GM19397 (cell line): ENCODE measurements at regions not wholly inside any gene's neighbourhood (a gene's known extent, or its start where the extent isn't known, plus 50 kb on each side); places are given as distances from the start of the nearest gene placed in this dataset.
"Not testable (repeated sequence)": the region's sequence is repeated elsewhere in the genome, so short reads cannot be mapped to it uniquely, and the experiment has no call there.

ENCODE experiments used
- ATAC-seq: cut with Tn5 transposase; IDR thresholded peaks from one replicate; pipeline ENCODE4 v1.9.1; 2021; ENCODE audit warnings: mild to moderate bottlenecking, moderate library complexity; ENCODE audit not compliant: unreplicated experiment

GRCh38 chr2:182548031-182548950, 121.5 kb upstream of the PDE1A start:
- no peak for ATAC-seq

GRCh38 chr2:182550234-182550633, 123.4 kb upstream of the PDE1A start:
- ATAC-seq, result no peak

- not testable (repeated sequence) for ATAC-seq
Observed at GRCh38 chr2:182552232-182552631, 125.4 kb upstream of the PDE1A start.

DNA sequence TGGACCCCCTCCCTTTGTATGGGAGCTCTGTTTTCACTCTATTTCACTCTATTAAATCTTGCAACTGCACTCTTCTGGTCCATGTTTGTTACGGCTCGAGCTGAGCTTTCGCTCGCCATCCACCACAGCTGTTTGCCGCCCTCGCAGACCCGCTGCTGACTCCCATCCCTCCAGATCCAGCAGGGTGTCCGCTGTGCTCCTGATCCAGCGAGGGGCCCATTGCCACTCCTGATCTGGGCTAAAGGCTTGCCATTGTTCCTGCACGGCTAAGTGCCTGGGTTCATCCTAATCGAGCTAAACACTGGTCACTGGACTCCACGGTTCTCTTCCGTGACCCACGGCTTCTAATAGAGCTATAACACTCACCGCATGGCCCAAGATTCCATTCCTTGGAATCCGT, 125.9 kb upstream of the PDE1A start:
- ATAC-seq, result not testable (repeated sequence)

- ATAC-seq, result peak; percentile 99
Observed at GRCh38 chr2:182553483-182553882, 126.6 kb upstream of the PDE1A start.

DNA sequence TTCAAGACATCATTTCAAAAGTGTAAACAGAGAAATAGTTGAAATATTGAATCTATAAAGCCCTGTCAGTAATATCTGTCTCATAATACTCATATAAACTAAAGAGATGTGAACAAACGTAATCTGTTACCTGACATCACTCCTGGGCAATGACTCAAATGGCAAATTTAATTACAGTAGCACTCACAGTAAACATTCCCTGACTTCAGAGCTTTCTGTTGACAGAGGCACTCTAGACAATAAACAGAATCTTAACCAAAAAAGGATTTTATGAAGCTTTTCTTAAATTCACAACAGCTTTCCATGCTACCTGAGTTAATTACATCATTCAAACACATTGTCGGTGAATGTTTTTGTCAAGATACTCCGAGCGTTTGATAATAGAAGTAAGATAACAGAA, 128.1 kb upstream of the PDE1A start:
- ATAC-seq, result no peak

DNA sequence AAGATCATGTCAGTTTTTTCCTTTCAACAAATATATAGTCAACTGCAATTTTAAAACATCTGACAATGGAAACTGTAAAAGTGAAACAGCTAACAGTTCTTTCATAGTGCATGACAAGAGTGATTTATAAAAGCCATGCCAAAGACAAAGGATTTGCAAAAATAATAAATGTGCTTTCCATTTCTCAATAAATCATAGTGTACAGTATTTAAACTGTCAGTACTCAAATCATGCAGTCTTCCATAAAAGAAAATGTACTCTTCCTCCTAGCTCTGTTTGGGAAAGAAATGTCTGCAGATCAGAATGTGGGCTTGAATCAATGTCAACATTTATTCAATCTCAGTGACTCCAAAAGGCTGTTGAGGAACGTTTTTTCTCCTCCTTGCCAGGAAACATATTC, 131.7 kb upstream of the PDE1A start:
- no peak for ATAC-seq

GRCh38 chr2:182559623-182560022, 132.8 kb upstream of the PDE1A start:
- ATAC-seq, result no peak

GRCh38 chr2:182565911-182566567, 139.2 kb upstream of the PDE1A start:
- no peak for ATAC-seq

DNA sequence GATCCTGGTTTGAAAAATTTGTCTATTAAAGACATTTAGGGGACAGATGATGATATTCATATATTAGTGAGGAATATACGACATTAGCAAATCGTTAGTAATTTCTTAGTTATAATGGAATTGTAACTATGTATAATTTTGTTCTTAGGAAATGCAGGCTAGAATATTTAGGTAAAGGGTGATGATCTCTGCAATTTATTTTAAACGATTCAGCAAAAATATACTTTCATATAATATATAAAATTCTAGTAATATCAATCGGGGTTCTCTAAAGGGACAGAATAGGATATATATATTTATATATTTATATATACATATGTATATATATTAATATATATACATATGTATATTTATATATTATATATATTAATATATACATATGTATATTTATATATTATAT, 142.5 kb upstream of the DNAJC10 start:
- ATAC-seq, result no peak

GRCh38 chr2:182577816-182578215, 138.2 kb upstream of the DNAJC10 start:
- ATAC-seq, result no peak

DNA sequence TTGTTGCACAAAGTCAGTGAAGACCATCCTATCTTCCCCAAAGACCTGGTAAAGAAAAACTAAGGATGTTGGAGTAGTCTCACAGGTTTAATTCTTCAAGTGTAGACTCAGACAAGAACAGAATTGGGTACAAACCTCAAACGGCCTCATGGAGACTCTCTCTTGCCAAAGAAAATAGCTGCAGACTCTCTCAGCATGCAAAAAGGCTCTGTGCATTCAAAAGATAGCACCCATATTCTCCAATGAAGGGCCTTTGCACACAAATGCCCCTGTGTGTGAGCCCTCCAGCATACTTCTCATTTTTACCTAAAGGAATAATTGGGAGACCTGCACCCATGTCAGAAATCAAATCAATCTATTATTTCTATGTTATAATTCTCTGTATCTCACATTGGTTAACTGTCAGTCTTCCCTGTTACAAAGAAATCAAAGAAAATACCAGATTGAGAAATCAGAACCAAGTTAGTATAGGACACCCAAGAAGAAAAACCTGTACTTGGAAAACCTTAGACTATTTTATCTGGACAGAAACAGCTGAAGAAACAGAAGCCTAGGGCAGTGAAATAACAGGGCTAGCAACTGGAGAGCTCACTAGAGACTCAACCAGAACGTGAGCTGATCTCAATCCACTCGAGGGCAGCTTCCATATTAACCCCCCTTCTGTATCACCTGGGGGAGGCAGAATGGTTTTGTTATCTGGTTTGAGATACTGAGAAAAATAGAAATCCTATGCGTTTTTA, 134.7 kb upstream of the DNAJC10 start:
- ATAC-seq, result no peak

DNA sequence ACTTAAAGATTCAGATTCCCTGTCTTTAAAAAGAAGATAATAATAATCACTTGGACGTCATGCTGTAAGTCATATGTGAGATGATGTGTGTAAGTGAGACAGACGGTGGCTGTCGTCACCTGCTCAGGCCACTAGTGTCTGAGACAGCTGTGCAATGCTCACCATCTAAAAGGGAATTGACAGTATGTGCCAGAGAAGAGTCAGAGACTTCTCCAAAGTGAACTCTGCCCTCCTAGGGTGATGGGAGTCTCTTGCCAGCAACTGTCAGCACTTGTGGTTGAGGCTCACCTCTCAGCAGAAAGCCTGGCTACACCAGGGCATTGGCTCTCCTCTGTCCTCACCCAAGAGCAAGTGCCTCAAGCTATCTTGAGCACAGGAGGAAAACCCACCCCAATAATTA, 131.6 kb upstream of the DNAJC10 start:
- no peak for ATAC-seq

- no peak for ATAC-seq
Observed at GRCh38 chr2:182585001-182585400, 131.1 kb upstream of the DNAJC10 start.

- ATAC-seq, result no peak
Observed at GRCh38 chr2:182585430-182585829, 130.6 kb upstream of the DNAJC10 start.

- ATAC-seq, result no peak
Observed at GRCh38 chr2:182586426-182586825, 129.6 kb upstream of the DNAJC10 start.

GRCh38 chr2:182587831-182588230, 128.2 kb upstream of the DNAJC10 start:
- ATAC-seq, result no peak

- ATAC-seq, result no peak
Observed at GRCh38 chr2:182589121-182589520, 126.9 kb upstream of the DNAJC10 start.

DNA sequence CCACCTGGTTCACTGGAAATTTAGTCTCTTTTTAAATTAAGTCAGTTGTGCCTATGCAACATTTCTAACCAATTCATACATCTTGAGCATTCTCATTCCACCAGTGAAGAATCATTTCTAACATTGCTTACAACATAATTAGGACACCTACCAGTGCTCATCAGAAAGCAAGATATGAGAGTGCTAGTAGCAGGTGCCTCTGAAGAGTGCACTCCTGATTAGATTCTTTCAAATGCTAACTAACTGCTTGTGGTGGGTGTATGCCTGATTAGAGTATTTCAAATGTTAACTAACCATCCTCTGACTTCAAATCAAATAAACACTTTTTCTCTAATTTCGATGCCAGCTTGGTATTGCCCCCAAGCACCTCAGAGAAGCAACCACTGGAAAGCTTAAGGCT, 124.3 kb upstream of the DNAJC10 start:
- ATAC-seq, result no peak

- ATAC-seq, result no peak
Observed at GRCh38 chr2:182592691-182593393, 123.2 kb upstream of the DNAJC10 start.

DNA sequence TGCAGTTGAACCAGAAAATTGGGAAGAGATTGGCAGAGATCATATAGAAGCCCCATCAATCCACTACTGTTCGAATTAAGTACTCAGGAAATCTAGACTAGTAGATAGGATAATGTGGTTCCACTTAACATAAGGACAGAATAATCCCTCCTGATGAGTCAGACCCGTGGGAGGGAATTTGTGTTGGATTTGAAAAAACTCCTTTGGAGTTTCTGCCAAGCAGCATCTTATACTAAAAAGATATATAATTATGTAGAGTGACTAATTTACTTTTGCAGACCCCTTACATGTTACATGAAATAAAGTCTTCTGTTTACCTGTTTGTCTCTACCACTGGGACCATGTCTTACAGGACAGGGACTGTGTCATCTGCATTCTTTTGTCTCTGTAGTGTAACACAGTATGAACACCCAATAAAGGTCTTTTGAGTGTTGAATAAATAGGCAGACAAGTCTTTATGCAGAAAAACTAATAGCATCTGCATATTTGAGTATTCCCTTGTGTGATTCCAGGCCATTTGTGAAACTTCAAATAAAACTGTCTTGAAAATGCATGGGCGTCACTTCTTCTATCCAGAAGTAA, 122.6 kb upstream of the DNAJC10 start:
- ATAC-seq, result no peak
